ENCODE measurements at regions not wholly inside any gene's neighbourhood (a gene's known extent, or its start where the extent isn't known, plus 50 kb on each side); places are given as distances from the start of the nearest gene placed in this dataset.

DNA sequence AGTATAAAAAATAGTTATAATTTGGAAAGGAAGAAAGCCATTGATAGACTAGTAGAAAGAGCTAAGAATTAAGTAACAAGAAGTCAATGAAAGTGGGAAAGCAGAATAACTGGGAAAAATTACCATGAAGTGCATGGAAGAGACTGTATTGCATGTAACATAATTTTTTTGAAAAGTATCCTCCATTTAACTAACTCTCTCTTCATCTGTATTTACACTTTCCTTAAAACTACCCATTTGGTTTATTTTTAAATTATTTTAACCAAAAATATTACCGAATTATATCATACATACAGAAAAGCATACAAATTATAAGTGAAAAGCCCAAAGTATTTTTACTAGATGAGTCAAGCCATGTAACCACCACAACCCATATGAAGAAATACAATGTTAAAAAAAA is 1009.9 kb upstream of the SEMA6D start:
- TF ChIP-seq, protein P1, sequence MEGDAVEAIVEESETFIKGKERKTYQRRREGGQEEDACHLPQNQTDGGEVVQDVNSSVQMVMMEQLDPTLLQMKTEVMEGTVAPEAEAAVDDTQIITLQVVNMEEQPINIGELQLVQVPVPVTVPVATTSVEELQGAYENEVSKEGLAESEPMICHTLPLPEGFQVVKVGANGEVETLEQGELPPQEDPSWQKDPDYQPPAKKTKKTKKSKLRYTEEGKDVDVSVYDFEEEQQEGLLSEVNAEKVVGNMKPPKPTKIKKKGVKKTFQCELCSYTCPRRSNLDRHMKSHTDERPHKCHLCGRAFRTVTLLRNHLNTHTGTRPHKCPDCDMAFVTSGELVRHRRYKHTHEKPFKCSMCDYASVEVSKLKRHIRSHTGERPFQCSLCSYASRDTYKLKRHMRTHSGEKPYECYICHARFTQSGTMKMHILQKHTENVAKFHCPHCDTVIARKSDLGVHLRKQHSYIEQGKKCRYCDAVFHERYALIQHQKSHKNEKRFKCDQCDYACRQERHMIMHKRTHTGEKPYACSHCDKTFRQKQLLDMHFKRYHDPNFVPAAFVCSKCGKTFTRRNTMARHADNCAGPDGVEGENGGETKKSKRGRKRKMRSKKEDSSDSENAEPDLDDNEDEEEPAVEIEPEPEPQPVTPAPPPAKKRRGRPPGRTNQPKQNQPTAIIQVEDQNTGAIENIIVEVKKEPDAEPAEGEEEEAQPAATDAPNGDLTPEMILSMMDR (IDR thresholded peaks at IDR 0.05; ENCODE audit: insufficient read depth, low read depth, low read length): no peak
- TF ChIP-seq EZH2 (IDR thresholded peaks at IDR 0.05; ENCODE audit: insufficient read depth, low read length): no peak

All from astrocyte (in vitro differentiated cells and primary cell).